HEK293 (cell line): ENCODE measurements at regions not wholly inside any gene's neighbourhood (a gene's known extent, or its start where the extent isn't known, plus 50 kb on each side); places are given as distances from the start of the nearest gene placed in this dataset.

ENCODE experiments used
- CTCF ChIP-seq: fragments of 450-650 bp; formaldehyde crosslinking; IDR thresholded peaks from 2 replicates; pipeline ENCODE4 v1.5.1; 2016; ENCODE audit warnings: missing biosample characterization, missing genetic modification characterization
- KLF10 ChIP-seq: fragments of 450-650 bp; IDR thresholded peaks from 2 replicates; pipeline ENCODE4 v1.5.1; 2018; ENCODE audit warnings: missing biosample characterization, mild to moderate bottlenecking, missing genetic modification characterization
- KLF7 ChIP-seq: fragments of 450-650 bp; formaldehyde crosslinking; IDR thresholded peaks from 2 replicates; pipeline ENCODE4 v1.5.1; 2016; ENCODE audit warnings: missing biosample characterization, missing genetic modification characterization, borderline replicate concordance
- YY1 ChIP-seq: fragments of 450-650 bp; formaldehyde crosslinking; IDR thresholded peaks from 2 replicates; pipeline ENCODE4 v1.5.1; 2018; ENCODE audit warnings: missing biosample characterization, missing genetic modification characterization
- ZNF23 ChIP-seq: fragments of 450-650 bp; formaldehyde crosslinking; IDR thresholded peaks from 2 replicates; pipeline ENCODE4 v1.5.1; 2016; ENCODE audit warnings: missing biosample characterization, missing genetic modification characterization, borderline replicate concordance
- ZNF292 ChIP-seq: fragments of 450-650 bp; formaldehyde crosslinking; IDR thresholded peaks from 2 replicates; pipeline ENCODE4 v1.5.1; 2016; ENCODE audit warnings: low read depth, missing biosample characterization, missing genetic modification characterization, borderline replicate concordance
- ZNF544 ChIP-seq: fragments of 450-650 bp; formaldehyde crosslinking; IDR thresholded peaks from 2 replicates; pipeline ENCODE4 v1.5.0; 2017; ENCODE audit warnings: missing biosample characterization, missing genetic modification characterization

DNA sequence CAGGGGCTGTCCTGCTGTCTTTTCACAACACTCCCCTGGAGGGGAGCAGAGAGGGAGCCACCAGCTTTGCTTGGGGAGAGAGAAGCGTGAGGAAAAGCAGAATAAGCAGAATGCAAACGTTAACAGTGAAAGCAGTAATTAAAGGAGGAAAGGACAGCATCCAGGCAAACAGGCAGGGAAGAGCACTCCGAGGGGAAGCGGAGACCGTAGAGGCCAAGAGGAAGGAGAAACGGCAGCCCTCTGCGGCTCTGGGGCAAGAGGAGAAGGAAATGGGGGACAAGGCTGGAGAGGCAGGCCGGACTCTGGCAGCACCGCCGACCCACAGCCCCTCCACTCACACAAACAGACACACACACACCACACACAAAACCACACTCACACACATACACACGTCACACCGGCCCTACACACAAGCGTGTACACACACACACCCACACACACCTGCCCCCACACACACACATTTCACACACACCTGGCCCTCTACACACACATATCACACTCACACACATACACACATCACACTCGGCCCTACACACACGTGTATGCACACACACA lies 449.8 kb downstream of the SOX6 start:
- TF ChIP-seq ZNF544 (no peak), YY1 (tag by site-specific recombination) (no peak), CTCF (tag by site-specific recombination) (no peak), ZNF292 (no peak), KLF7 (tag by site-specific recombination) (no peak), ZNF23 (no peak), KLF10 (tag by site-specific recombination) (no peak)
